Activated CD4-positive, alpha-beta memory T cell treated with anti-CD3 and anti-CD28 coated beads for 36 hours (primary cell): ENCODE measurements at regions not wholly inside any gene's neighbourhood (a gene's known extent, or its start where the extent isn't known, plus 50 kb on each side); places are given as distances from the start of the nearest gene placed in this dataset.

ENCODE experiments used
- CTCF ChIA-PET: fragments of 350-600 bp; sonication (Branson Sonifier 250); formaldehyde crosslinking; loops from one replicate; lab custom pipeline; 2021; ENCODE audit warnings: antibody characterized with exemption, inconsistent platforms; lab: Charles Lee
- POLR2A ChIA-PET: fragments of 350-600 bp; sonication (Branson Sonifier 250); formaldehyde crosslinking; loops from one replicate; lab custom pipeline; 2021; ENCODE audit warnings: antibody characterized with exemption; lab: Charles Lee
- DNase-seq: peaks from one replicate; pipeline ENCODE4 v3.0.0-alpha.2; 2020
- H3K27ac Mint-ChIP-seq: one replicate; pipeline ENCODE4 v1.8.0; 2021; ENCODE audit warnings: mixed read lengths
- H3K27me3 Mint-ChIP-seq: one replicate; pipeline ENCODE4 v1.8.0; 2021; ENCODE audit warnings: mixed read lengths
- H3K36me3 Mint-ChIP-seq: one replicate; pipeline ENCODE4 v1.8.0; 2021; ENCODE audit warnings: mixed read lengths
- H3K4me1 Mint-ChIP-seq: one replicate; pipeline ENCODE4 v1.8.0; 2021; ENCODE audit warnings: low read depth, mixed read lengths
- H3K4me3 Mint-ChIP-seq: one replicate; pipeline ENCODE4 v1.8.0; 2021; ENCODE audit warnings: mild to moderate bottlenecking, mixed read lengths
- H3K9me3 Mint-ChIP-seq: one replicate; pipeline ENCODE4 v1.8.0; 2021; ENCODE audit warnings: mixed read lengths
- intact Hi-C: fragments of 100-400 bp; cut with micrococcal nuclease; formaldehyde crosslinking; loops from one replicate; pipeline ENCODE4 v1.15.1; 2023

- Mint-ChIP-seq H3K36me3 (no peaks in the 10 kb centered on the region), H3K27me3 (peaks cover 8% of the 10 kb centered on the region), H3K27ac (no peak overlapping the region), H3K4me1 (no peaks in the 10 kb centered on the region), H3K9me3 (no peaks in the 10 kb centered on the region), H3K4me3 (no peak overlapping the region)
- CTCF ChIA-PET, result no interaction called here
- intact Hi-C loops, result no loop called here
- POLR2A ChIA-PET, result no interaction called here
- no peak for DNase-seq
Measured at GRCh38 chr5:171651102-171651501, 134.5 kb upstream of the SMIM23 start.

DNA sequence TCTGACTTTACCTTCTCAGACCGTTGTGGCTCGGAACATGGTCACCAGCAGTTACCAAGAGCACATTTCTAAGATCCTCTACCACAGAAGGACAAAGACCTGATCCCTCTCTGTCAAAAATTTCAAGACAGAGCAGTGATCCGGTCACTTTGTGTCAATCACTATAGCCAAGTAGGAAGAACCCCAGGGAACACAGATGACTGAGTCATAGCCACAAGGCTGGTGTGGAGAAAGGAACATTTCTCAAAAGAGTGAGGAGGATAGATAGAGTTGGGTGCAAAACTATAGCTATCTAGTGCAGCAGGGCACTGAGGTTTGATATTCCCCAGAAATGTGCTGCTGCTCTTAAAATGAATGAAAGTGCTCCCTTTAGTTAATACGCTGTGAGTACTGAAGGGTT lies 130.7 kb upstream of the SMIM23 start:
- Mint-ChIP-seq H3K27ac (no peak overlapping the region), H3K4me1 (no peaks in the 10 kb centered on the region), H3K9me3 (no peaks in the 10 kb centered on the region), H3K36me3 (no peaks in the 10 kb centered on the region), H3K4me3 (no peak overlapping the region), H3K27me3 (peaks cover 5% of the 10 kb centered on the region)
- intact Hi-C loops, result no loop called here
- no peak for DNase-seq
- ChIA-PET POLR2A (no interaction called here), CTCF (no interaction called here)

GRCh38 chr5:171657473-171657872 lies 128.1 kb upstream of the SMIM23 start:
- DNase-seq, result no peak
- ChIA-PET POLR2A (no interaction called here), CTCF (no interaction called here)
- Mint-ChIP-seq H3K9me3 (no peaks in the 10 kb centered on the region), H3K27me3 (peaks cover 5% of the 10 kb centered on the region), H3K36me3 (no peaks in the 10 kb centered on the region), H3K4me1 (no peaks in the 10 kb centered on the region), H3K27ac (no peak overlapping the region), H3K4me3 (no peak overlapping the region)
- intact Hi-C loops, result no loop called here

- POLR2A ChIA-PET, result no interaction called here
- Mint-ChIP-seq H3K4me1 (no peaks in the 10 kb centered on the region), H3K9me3 (no peaks in the 10 kb centered on the region), H3K4me3 (no peak overlapping the region), H3K27ac (no peak overlapping the region), H3K27me3 (peaks cover 3% of the 10 kb centered on the region), H3K36me3 (no peaks in the 10 kb centered on the region)
- no peak for DNase-seq
- intact Hi-C loops, result no loop called here
- CTCF ChIA-PET, result no interaction called here
Measured at GRCh38 chr5:171659896-171660295, 125.7 kb upstream of the SMIM23 start.

DNA sequence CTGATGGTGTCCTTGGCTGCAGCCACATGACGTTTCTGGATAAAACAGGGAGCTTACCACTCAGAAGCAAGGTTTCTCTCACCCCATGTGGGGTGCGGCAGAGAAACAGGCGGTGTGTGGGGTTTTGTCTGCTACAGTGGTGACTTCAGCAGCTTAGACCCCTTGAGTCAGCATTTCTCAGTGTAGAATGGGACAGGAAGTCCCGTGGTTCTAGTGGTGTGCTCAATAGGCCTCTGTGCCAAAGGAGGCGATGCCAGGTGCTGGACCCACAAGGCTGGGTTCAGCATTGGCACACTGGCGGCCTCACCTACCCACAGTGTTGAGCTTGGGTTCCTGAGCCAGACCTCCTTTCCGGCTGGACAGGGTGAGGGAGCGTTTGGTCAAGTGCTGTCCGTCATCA lies 125.2 kb upstream of the SMIM23 start:
- no peaks in the 10 kb centered on the region for H3K9me3 Mint-ChIP-seq
- no peak overlapping the region for H3K27ac Mint-ChIP-seq
- H3K4me1 Mint-ChIP-seq, result no peaks in the 10 kb centered on the region
- POLR2A ChIA-PET, result no interaction called here
- CTCF ChIA-PET, result no interaction called here
- no peak overlapping the region for H3K4me3 Mint-ChIP-seq
- H3K27me3 Mint-ChIP-seq, result peaks cover 4% of the 10 kb centered on the region
- no peaks in the 10 kb centered on the region for H3K36me3 Mint-ChIP-seq
- intact Hi-C loops, result no loop called here
- DNase-seq, result no peak

DNA sequence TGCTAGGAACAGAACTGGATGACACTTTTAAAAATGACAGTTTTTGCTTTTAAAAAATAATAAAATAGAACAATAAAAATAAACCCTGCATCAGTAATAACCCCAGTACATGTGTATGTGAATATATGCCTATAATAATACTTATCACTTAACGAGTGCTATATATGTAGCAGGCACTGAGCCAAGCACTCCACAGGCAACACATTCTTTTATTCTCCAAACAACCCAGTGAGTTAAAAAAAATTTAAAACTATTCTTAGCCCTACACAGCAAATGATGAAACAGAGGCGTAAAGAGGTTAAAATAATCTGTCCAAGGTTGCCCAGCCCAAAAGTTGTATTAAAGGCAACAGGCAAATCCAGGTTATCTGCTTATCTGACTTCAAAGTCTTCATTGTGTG lies 124.5 kb upstream of the SMIM23 start:
- ChIA-PET CTCF (no interaction called here), POLR2A (no interaction called here)
- H3K4me1 Mint-ChIP-seq, result no peaks in the 10 kb centered on the region
- DNase-seq, result no peak
- no peaks in the 10 kb centered on the region for H3K9me3 Mint-ChIP-seq
- no peak overlapping the region for H3K4me3 Mint-ChIP-seq
- intact Hi-C loops, result no loop called here
- H3K27ac Mint-ChIP-seq, result no peak overlapping the region
- H3K27me3 Mint-ChIP-seq, result peaks cover 3% of the 10 kb centered on the region
- H3K36me3 Mint-ChIP-seq, result no peaks in the 10 kb centered on the region

GRCh38 chr5:171663311-171664085 lies 122.1 kb upstream of the SMIM23 start:
- Mint-ChIP-seq H3K36me3 (no peaks in the 10 kb centered on the region), H3K27me3 (peaks cover 8% of the 10 kb centered on the region), H3K9me3 (no peaks in the 10 kb centered on the region), H3K4me1 (no peaks in the 10 kb centered on the region), H3K27ac (no peak overlapping the region), H3K4me3 (no peak overlapping the region)
- ChIA-PET POLR2A (no interaction called here), CTCF (no interaction called here)
- intact Hi-C loops, result no loop called here
- no peak for DNase-seq

GRCh38 chr5:171664489-171664888 lies 121.1 kb upstream of the SMIM23 start:
- Mint-ChIP-seq H3K27me3 (peaks cover 8% of the 10 kb centered on the region), H3K4me3 (no peak overlapping the region), H3K27ac (no peak overlapping the region), H3K4me1 (no peaks in the 10 kb centered on the region), H3K9me3 (no peaks in the 10 kb centered on the region), H3K36me3 (no peaks in the 10 kb centered on the region)
- POLR2A ChIA-PET, result no interaction called here
- CTCF ChIA-PET, result no interaction called here
- intact Hi-C loops, result no loop called here
- DNase-seq, result no peak

- Mint-ChIP-seq H3K4me1 (no peaks in the 10 kb centered on the region), H3K27ac (no peak overlapping the region), H3K36me3 (no peaks in the 10 kb centered on the region), H3K27me3 (peaks cover 8% of the 10 kb centered on the region), H3K4me3 (no peak overlapping the region), H3K9me3 (no peaks in the 10 kb centered on the region)
- CTCF ChIA-PET, result no interaction called here
- POLR2A ChIA-PET, result no interaction called here
- intact Hi-C loops, result no loop called here
- no peak for DNase-seq
Measured at GRCh38 chr5:171666815-171667214, 118.8 kb upstream of the SMIM23 start.

GRCh38 chr5:171667341-171668096 lies 118.1 kb upstream of the SMIM23 start:
- no peaks in the 10 kb centered on the region for H3K4me1 Mint-ChIP-seq

DNA sequence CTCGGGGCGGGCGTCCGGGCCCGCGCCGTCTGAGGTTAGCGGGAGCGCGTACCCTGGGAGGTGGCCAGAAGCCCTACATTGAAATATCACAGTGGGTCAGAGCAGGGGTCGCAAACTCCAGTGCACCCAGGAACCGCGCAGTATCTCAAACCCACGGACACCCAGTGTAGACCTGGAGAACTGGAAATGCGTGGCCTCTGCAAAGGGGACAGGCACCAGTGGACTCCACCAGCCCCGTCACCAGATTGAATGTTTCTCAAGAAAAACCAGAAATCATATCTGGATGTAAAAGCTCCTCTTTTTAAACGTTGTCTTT lies 117.6 kb upstream of the SMIM23 start:
- H3K27me3 Mint-ChIP-seq, result peaks cover 8% of the 10 kb centered on the region
- no peaks in the 10 kb centered on the region for H3K4me1 Mint-ChIP-seq
- POLR2A ChIA-PET, result no interaction called here
- CTCF ChIA-PET, result interaction anchor here (0.6 kb wide), 1 partner anchor 91 kb away, joined by 3 read pairs; no protein-coding TSS in a partner anchor
- no peak overlapping the region for H3K4me3 Mint-ChIP-seq
- H3K9me3 Mint-ChIP-seq, result no peaks in the 10 kb centered on the region
- H3K36me3 Mint-ChIP-seq, result no peaks in the 10 kb centered on the region
- H3K27ac Mint-ChIP-seq, result no peak overlapping the region
- DNase-seq, result no peak
- intact Hi-C loops, result no loop called here

More at GRCh38 chr5:171667341-171668096, 118.1 kb upstream of the SMIM23 start:
- intact Hi-C loops, result no loop called here
- POLR2A ChIA-PET, result no interaction called here
- Mint-ChIP-seq H3K9me3 (no peaks in the 10 kb centered on the region), H3K4me3 (no peak overlapping the region), H3K36me3 (no peaks in the 10 kb centered on the region), H3K27ac (no peak overlapping the region), H3K27me3 (peaks cover 8% of the 10 kb centered on the region)
- no peak for DNase-seq
- CTCF ChIA-PET, result interaction anchor here (0.6 kb wide), 1 partner anchor 92 kb away, joined by 3 read pairs; no protein-coding TSS in a partner anchor

GRCh38 chr5:171669571-171669970 lies 116.0 kb upstream of the SMIM23 start:
- intact Hi-C loops, result no loop called here
- POLR2A ChIA-PET, result no interaction called here
- DNase-seq, result no peak
- Mint-ChIP-seq H3K27me3 (peaks cover 10% of the 10 kb centered on the region), H3K9me3 (peaks cover 6% of the 10 kb centered on the region), H3K4me1 (no peaks in the 10 kb centered on the region), H3K4me3 (no peak overlapping the region), H3K36me3 (no peaks in the 10 kb centered on the region), H3K27ac (no peak overlapping the region)
- CTCF ChIA-PET, result no interaction called here

DNA sequence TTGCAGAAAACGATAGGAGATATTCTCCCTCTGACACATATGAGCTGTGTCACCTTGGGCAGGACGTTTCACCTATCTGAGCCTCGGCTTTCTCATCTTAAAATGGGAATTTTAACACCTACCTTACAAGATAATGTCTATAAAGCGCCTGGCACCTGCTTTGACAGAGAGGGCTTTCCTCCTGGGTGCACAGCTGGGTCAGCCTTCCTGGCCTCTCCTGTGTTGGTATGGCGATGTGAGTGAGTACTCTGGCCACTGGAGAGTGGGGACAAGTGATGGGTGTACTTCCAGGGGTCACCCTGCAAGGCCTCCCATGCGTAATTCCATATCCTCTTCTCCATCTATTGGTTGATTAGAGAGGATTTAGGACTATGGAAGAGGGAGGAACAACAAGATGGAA lies 113.1 kb upstream of the SMIM23 start:
- Mint-ChIP-seq H3K4me1 (no peaks in the 10 kb centered on the region), H3K4me3 (no peak overlapping the region), H3K9me3 (peaks cover 6% of the 10 kb centered on the region), H3K27ac (no peak overlapping the region), H3K36me3 (no peaks in the 10 kb centered on the region), H3K27me3 (peaks cover 12% of the 10 kb centered on the region)
- CTCF ChIA-PET, result no interaction called here
- POLR2A ChIA-PET, result no interaction called here
- intact Hi-C loops, result no loop called here
- no peak for DNase-seq
